ENCODE measurements at regions not wholly inside any gene's neighbourhood (a gene's known extent, or its start where the extent isn't known, plus 50 kb on each side); places are given as distances from the start of the nearest gene placed in this dataset.

DNA sequence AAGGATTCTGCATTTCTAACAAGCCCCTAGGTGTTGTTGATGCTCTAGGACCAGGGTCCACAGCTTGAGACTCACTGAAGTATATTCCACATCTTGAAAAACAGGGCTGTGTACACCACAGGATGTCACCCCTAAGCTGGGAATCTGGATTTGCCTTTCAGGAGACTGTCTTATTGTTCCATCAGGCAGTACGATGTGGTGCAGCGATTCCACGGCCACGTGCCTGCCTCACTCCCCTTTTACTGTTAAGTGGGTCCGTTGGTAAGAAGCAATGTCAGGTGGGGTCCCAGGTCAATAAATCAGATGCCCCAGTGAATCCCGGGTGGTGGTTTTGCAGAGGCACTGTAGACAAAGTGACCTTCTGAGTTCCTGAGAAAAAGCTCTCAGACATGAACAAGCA is 470.7 kb downstream of the HS3ST3B1 start:
- 100% methylated on average over 2 of the region's 6 CpGs for WGBS (ENCODE audit: insufficient coverage)
- Mint-ChIP-seq H3K27ac (no peak overlapping the region), H3K27me3 (ENCODE audit: low read depth in 3 of 3) (peaks cover 1 to 2% (median 2%) of the 10 kb centered on the region in 3 donors), H3K4me1 (peaks cover 30% of the 10 kb centered on the region), H3K4me3 (no peak overlapping the region), H3K9me3 (peaks cover 8 to 20% (median 13%) of the 10 kb centered on the region in 7 donors), H3K36me3 (no peaks in the 10 kb centered on the region)
- Histone ChIP-seq H3K27me3 (ENCODE audit: control insufficient read depth in 2 of 2, insufficient read depth in 2 of 2, low read length in 2 of 2) (no peaks in the 10 kb centered on the region), H3K9ac (ENCODE audit: insufficient read depth, low read length, poor library complexity, severe bottlenecking) (no peak overlapping the region), H3K4me2 (replicated peaks; ENCODE audit: extremely low read depth, low read length, poor library complexity, severe bottlenecking) (no peak overlapping the region), H3K4me3 (replicated peaks in 1 of 3; ENCODE audit: low read depth in 2 of 3, low read length in 3 of 3) (no peak overlapping the region), H2AFZ (ENCODE audit: insufficient read depth, low read depth, low read length, poor library complexity, severe bottlenecking) (no peak overlapping the region), H3K27ac (ENCODE audit: low read depth in 1 of 2, low read length in 2 of 2) (no peak overlapping the region), H3K4me1 (ENCODE audit: control insufficient read depth in 1 of 2, insufficient read depth in 2 of 2, low read length in 2 of 2) (peaks cover 14 to 27% of the 10 kb centered on the region in 2 donors), H3K9me3 (replicated peaks in 1 of 2; ENCODE audit: control insufficient read depth in 1 of 2, insufficient read depth in 1 of 2, low read length in 2 of 2) (peaks cover 7 to 8% of the 10 kb centered on the region in 2 donors), H4K20me1 (ENCODE audit: insufficient read depth, low read length) (no peaks in the 10 kb centered on the region), H3K36me3 (replicated peaks in 1 of 2; ENCODE audit: control insufficient read depth in 1 of 2, insufficient read depth in 2 of 2, low read length in 2 of 2) (no peaks in the 10 kb centered on the region), H3K79me2 (ENCODE audit: insufficient read depth, low read length) (no peaks in the 10 kb centered on the region)
- TF ChIP-seq, protein P1, sequence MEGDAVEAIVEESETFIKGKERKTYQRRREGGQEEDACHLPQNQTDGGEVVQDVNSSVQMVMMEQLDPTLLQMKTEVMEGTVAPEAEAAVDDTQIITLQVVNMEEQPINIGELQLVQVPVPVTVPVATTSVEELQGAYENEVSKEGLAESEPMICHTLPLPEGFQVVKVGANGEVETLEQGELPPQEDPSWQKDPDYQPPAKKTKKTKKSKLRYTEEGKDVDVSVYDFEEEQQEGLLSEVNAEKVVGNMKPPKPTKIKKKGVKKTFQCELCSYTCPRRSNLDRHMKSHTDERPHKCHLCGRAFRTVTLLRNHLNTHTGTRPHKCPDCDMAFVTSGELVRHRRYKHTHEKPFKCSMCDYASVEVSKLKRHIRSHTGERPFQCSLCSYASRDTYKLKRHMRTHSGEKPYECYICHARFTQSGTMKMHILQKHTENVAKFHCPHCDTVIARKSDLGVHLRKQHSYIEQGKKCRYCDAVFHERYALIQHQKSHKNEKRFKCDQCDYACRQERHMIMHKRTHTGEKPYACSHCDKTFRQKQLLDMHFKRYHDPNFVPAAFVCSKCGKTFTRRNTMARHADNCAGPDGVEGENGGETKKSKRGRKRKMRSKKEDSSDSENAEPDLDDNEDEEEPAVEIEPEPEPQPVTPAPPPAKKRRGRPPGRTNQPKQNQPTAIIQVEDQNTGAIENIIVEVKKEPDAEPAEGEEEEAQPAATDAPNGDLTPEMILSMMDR (IDR thresholded peaks at IDR 0.05): no peak
- intact Hi-C loops (cut with micrococcal nuclease): no loop called here
- no peak for DNase-seq

DNA sequence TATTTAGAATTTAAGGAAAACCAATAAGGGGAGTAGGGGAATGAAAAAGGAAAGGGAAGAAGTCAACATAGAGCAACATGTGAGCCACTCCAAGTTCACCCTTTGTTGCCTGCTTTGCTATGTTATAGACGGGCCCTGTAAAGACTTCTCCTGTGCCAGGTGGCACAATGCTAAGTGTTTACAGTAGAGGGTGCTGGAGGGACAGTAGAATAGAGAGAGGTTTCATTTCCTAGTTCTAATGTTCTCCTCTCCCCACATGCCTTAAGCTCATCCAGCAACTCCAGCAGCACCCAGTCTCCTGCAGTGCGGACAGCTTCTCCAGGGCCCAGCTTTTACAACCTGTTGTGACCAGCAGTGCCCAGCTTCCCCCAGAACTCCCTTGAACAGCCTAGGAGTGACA is 468.0 kb downstream of the HS3ST3B1 start:
- H3K27me3 ChIP-seq (ENCODE audit: control insufficient read depth in 2 of 2, insufficient read depth in 2 of 2, low read length in 2 of 2): no peaks in the 10 kb centered on the region
- TF ChIP-seq, protein P1 (IDR thresholded peaks at IDR 0.05): no peak
- no peak overlapping the region for H3K4me2 ChIP-seq (replicated peaks; ENCODE audit: extremely low read depth, low read length, poor library complexity, severe bottlenecking)
- intact Hi-C loops (cut with micrococcal nuclease): no loop called here
- no peaks in the 10 kb centered on the region for H4K20me1 ChIP-seq (ENCODE audit: insufficient read depth, low read length)
- WGBS (ENCODE audit: insufficient coverage): no CpG with 5 or more reads among the region's 2 CpGs
- no peaks in the 10 kb centered on the region for H3K79me2 ChIP-seq (ENCODE audit: insufficient read depth, low read length)
- no peak for DNase-seq
- H3K4me3 Mint-ChIP-seq: no peak overlapping the region
- H3K27ac Mint-ChIP-seq: no peak overlapping the region
- peaks cover 4 to 12% (median 7%) of the 10 kb centered on the region in 7 donors for H3K9me3 Mint-ChIP-seq
- no peak overlapping the region for H3K9ac ChIP-seq (ENCODE audit: insufficient read depth, low read length, poor library complexity, severe bottlenecking)
- no peaks in the 10 kb centered on the region for H3K36me3 ChIP-seq (replicated peaks in 1 of 2; ENCODE audit: control insufficient read depth in 1 of 2, insufficient read depth in 2 of 2, low read length in 2 of 2)
- H3K27ac ChIP-seq (ENCODE audit: low read depth in 1 of 2, low read length in 2 of 2): no peak overlapping the region
- H2AFZ ChIP-seq (ENCODE audit: insufficient read depth, low read depth, low read length, poor library complexity, severe bottlenecking): no peak overlapping the region
- peaks cover 16% of the 10 kb centered on the region for H3K4me1 Mint-ChIP-seq
- no peaks in the 10 kb centered on the region for H3K36me3 Mint-ChIP-seq
- peaks cover 0 to 3% (median 2%) of the 10 kb centered on the region in 3 donors for H3K27me3 Mint-ChIP-seq (ENCODE audit: low read depth in 3 of 3)
- H3K4me3 ChIP-seq (replicated peaks in 1 of 3; ENCODE audit: low read depth in 2 of 3, low read length in 3 of 3): no peak overlapping the region
- peaks cover 9 to 12% of the 10 kb centered on the region in 2 donors for H3K4me1 ChIP-seq (ENCODE audit: control insufficient read depth in 1 of 2, insufficient read depth in 2 of 2, low read length in 2 of 2)
- peaks cover under 1 to 4% of the 10 kb centered on the region in 2 donors for H3K9me3 ChIP-seq (replicated peaks in 1 of 2; ENCODE audit: control insufficient read depth in 1 of 2, insufficient read depth in 1 of 2, low read length in 2 of 2)
